Prostate gland (tissue), 2 donors: ENCODE measurements at regions not wholly inside any gene's neighbourhood (a gene's known extent, or its start where the extent isn't known, plus 50 kb on each side); places are given as distances from the start of the nearest gene placed in this dataset.

Source experiments
- DNase-seq: peaks from one replicate; pipeline ENCODE4 v3.0.0-alpha.2; 2019; ENCODE audit warnings: low spot score
- H3K27ac ChIP-seq, 2 donors: fragments of 200-600 bp; sonication (generic); 2 replicates each; pipeline ENCODE4 v1.5.1; 2017 to 2019
- H3K27me3 ChIP-seq: fragments of 200-600 bp; sonication (generic); replicated peaks from 2 replicates; pipeline ENCODE4 v1.5.1; 2019; ENCODE audit not compliant: insufficient read depth
- H3K36me3 ChIP-seq, 2 donors: fragments of 200-600 bp; sonication (generic); 1 replicate in 1 of 2; 2 replicates in 1 of 2; pipeline versions ENCODE4 v1.5.1 to v1.8.1; 2017 to 2019
- H3K4me1 ChIP-seq: fragments of 200-600 bp; sonication (generic); replicated peaks from 2 replicates; pipeline ENCODE4 v1.5.1; 2019
- H3K4me3 ChIP-seq, 2 donors: fragments of 200-600 bp; sonication (generic); 2 replicates each; pipeline ENCODE4 v1.5.1; 2017 to 2019
- H3K9me3 ChIP-seq: fragments of 200-600 bp; sonication (generic); 2 replicates; pipeline ENCODE4 v1.5.1; 2017
- POLR2A ChIP-seq: fragments of 450-650 bp; IDR thresholded peaks from one replicate; pipeline ENCODE4 v1.6.1; 2016; ENCODE audit warnings: antibody characterized with exemption, mild to moderate bottlenecking
- POLR2AphosphoS5 ChIP-seq: sonication (generic); formaldehyde crosslinking; IDR thresholded peaks from one replicate; pipeline ENCODE4 v1.6.1; 2017; ENCODE audit warnings: antibody characterized with exemption
- WGBS: methylation state at CpG from one replicate; pipeline ENCODE4 v1.1.5; 2018; 5-methylcytosine and 5-hydroxymethylcytosine counted together
- intact Hi-C: fragments of 100-400 bp; cut with DNase I; formaldehyde crosslinking; loops from one replicate; pipeline ENCODE4 v1.14.2; 2022
- TF ChIP-seq, protein P1 (sequence below), 4 experiments: fragments of 200-600 bp in 2 of 4; fragments of 450-650 bp in 2 of 4; sonication (generic) in 2 of 4; IDR thresholded peaks; 1 replicate in 3 of 4; 2 replicates in 1 of 4; pipeline ENCODE4 v1.5.1; 2016 to 2019; ENCODE audit warnings: antibody characterized with exemption in 4 of 4, mild to moderate bottlenecking in 2 of 4, moderate library complexity in 2 of 4

DNA sequence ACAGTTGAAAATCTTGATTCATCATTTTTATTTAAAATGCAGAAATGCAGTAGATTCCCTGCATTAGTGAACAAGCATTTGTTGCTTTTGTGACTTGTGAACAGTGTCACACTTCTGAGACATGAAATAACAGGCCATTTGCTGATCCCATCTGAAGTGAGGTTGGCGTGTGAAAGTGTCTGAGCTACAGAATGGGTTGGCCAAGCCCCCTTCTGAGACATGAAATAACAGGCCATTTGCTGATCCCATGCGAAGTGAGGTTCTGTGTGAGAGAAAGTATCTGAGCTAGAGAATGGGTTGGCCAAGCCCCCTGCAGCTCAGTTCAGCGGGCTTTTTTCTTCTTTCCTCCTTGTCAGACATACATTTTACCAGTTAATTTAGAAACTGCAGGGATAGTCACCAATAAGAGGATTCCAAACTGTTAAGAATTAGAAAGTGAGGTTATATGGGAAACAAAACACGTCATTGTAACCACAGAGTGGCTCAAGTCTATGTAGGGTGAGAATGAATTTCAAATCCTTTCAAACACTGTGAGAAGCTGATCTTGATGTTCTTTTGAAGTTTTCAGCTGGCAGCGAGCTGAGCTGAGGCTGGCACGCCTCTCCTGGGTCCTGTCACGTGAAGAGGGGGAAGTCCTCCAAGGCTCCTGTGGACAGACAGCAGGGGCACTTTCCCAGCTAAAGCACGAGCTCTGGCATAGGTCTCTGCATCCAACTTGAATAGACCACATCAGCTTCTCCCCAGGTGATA, 339.2 kb upstream of the SALL3 start:
- Histone ChIP-seq H3K27ac (no peak overlapping the region), H3K27me3 (no peaks in the 10 kb centered on the region), H3K4me3 (no peak overlapping the region), H3K36me3 (no peaks in the 10 kb centered on the region), H3K4me1 (peaks cover 2% of the 10 kb centered on the region), H3K9me3 (no peaks in the 10 kb centered on the region)
- no peak for DNase-seq
- WGBS, result 65% methylated on average over 8 of the region's 8 CpGs
- no peak for TF ChIP-seq POLR2A
- TF ChIP-seq, protein P1, sequence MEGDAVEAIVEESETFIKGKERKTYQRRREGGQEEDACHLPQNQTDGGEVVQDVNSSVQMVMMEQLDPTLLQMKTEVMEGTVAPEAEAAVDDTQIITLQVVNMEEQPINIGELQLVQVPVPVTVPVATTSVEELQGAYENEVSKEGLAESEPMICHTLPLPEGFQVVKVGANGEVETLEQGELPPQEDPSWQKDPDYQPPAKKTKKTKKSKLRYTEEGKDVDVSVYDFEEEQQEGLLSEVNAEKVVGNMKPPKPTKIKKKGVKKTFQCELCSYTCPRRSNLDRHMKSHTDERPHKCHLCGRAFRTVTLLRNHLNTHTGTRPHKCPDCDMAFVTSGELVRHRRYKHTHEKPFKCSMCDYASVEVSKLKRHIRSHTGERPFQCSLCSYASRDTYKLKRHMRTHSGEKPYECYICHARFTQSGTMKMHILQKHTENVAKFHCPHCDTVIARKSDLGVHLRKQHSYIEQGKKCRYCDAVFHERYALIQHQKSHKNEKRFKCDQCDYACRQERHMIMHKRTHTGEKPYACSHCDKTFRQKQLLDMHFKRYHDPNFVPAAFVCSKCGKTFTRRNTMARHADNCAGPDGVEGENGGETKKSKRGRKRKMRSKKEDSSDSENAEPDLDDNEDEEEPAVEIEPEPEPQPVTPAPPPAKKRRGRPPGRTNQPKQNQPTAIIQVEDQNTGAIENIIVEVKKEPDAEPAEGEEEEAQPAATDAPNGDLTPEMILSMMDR (IDR thresholded peaks at IDR 0.05), result no peak
- TF ChIP-seq POLR2AphosphoS5, result no peak
- intact Hi-C loops, result no loop called here

DNA sequence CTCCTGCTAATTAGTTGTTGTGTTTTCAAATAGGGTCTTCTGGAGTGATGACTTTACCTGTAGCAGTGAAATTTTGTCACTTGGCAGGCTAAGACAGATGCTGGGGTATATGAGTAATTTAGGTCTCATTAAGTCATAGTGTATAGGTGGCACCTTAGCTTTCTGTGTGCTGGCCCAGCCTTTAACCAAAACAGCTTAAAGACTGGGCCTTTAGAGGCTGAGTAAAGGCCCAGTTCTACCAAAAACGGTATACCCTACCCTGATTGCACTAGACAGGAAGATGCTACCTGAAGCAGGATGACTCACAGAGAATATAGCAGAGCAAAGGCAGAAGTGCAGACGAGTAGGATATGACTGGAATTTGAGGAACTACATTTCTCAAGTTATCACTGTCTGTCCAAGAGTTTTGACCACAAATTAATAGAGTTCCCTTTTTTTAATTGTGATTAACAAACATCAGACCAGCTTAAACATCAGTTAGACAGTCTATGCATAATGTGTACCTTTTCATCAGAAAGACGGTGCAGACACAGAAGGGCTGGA, 337.9 kb upstream of the SALL3 start:
- no peaks in the 10 kb centered on the region for H3K36me3 ChIP-seq
- 39% methylated on average over 3 of the region's 3 CpGs for WGBS
- peaks cover 2% of the 10 kb centered on the region for H3K4me1 ChIP-seq
- DNase-seq, result no peak
- TF ChIP-seq POLR2A, result no peak
- TF ChIP-seq, protein P1 (IDR thresholded peaks at IDR 0.05), result no peak
- no peak for TF ChIP-seq POLR2AphosphoS5
- H3K27ac ChIP-seq, result no peak overlapping the region
- H3K9me3 ChIP-seq, result no peaks in the 10 kb centered on the region
- intact Hi-C loops, result no loop called here
- H3K4me3 ChIP-seq, result no peak overlapping the region
- no peaks in the 10 kb centered on the region for H3K27me3 ChIP-seq

DNA sequence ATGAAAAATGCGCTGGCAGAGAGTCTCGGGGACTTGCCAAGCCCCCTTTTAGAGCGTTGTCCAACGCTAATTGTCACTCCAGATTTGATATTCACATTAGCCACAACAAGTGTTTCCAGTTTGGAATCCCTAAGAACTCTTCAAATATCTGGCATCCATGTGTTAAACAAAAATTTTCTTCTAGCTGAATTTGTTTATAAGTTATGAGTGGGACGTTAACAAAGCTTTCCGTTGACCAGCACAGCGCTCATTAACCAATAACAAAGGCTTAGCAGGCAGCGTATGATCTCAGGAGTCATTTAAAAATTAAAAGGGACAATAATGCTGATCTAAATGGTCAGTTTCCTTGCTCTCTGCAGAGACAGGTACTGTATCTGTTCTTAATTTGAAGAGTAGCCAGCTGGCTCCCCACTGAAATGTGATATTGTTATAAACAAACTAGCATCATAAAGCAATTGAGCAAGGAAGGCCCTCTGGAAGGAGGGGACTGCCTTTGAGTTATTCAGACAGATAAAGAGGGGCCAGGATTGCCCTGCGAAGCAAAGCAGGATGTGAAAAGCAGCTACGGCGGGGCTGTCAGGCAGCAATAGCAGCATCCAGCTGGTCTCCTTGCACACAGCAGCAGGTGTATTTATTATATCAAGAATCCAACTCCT, 337.2 kb upstream of the SALL3 start:
- Histone ChIP-seq H3K4me1 (peaks cover 2% of the 10 kb centered on the region), H3K27ac (no peak overlapping the region), H3K9me3 (no peaks in the 10 kb centered on the region), H3K36me3 (no peaks in the 10 kb centered on the region), H3K4me3 (no peak overlapping the region), H3K27me3 (no peaks in the 10 kb centered on the region)
- TF ChIP-seq POLR2A (no peak), POLR2AphosphoS5 (no peak)
- TF ChIP-seq, protein P1 (IDR thresholded peaks at IDR 0.05), result no peak
- DNase-seq, result no peak
- intact Hi-C loops, result no loop called here
- 33% methylated on average over 11 of the region's 11 CpGs for WGBS

DNA sequence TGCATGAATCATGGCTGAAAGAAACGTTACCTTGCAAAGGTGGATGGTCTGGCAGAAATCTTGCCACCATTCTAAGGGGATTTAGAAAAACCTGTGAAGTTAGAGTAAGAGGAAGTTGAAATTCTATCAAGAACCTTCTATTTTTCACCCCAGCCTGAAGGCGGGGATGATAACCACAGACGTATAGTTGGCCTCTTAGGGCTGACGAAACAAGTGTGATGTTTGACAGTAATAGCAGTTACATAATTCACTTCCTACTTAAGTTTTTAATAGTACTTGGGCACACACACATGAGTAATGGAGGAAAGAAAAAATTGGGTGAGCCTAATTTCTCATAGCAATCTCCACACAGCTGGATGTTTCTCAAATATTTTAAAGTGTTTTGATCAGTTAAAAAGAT, 336.6 kb upstream of the SALL3 start:
- no peak overlapping the region for H3K4me3 ChIP-seq
- no peaks in the 10 kb centered on the region for H3K36me3 ChIP-seq
- H3K27me3 ChIP-seq, result no peaks in the 10 kb centered on the region
- H3K9me3 ChIP-seq, result no peaks in the 10 kb centered on the region
- 46% methylated on average over 4 of the region's 4 CpGs for WGBS
- DNase-seq, result no peak
- H3K4me1 ChIP-seq, result peaks cover 2% of the 10 kb centered on the region
- H3K27ac ChIP-seq, result no peak overlapping the region
- no peak for TF ChIP-seq POLR2A
- no peak for TF ChIP-seq POLR2AphosphoS5
- TF ChIP-seq, protein P1 (IDR thresholded peaks at IDR 0.05), result no peak
- intact Hi-C loops, result no loop called here
